AG09319 (cell line): ENCODE measurements at regions not wholly inside any gene's neighbourhood (a gene's known extent, or its start where the extent isn't known, plus 50 kb on each side); places are given as distances from the start of the nearest gene placed in this dataset.
"Not testable (repeated sequence)": the region's sequence is repeated elsewhere in the genome, so short reads cannot be mapped to it uniquely, and the experiment has no call there.

Source experiments
- DNase-seq: peaks from one replicate; pipeline ENCODE4 v3.0.0-alpha.2; 2010; ENCODE audit warnings: low read depth; ENCODE audit errors: extremely low read depth
- TF ChIP-seq, protein P1 (sequence below): IDR thresholded peaks from 2 replicates; pipeline ENCODE4 v1.5.1; 2011; ENCODE audit warnings: low read depth, mild to moderate bottlenecking, inconsistent platforms, low read length, moderate library complexity

DNA sequence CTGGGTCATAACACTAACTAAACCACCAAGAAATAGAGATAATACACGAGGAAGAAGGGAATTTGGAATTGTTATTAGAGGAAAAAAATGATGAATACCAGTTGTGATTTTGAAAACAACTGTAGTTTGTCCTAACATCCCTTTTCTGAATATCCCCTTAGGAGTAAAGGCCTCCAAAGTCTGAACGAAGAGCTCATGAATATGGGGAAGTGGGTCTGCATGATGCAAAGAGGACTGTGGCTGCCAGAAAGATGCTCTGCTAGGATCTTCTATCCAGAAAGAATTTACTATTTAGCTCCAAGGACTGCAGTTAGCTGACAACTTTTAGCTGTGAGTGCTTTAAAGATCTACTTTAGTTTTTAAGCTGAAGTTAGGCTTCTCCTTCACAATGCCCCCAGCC is 308.8 kb upstream of the HS3ST5 start:
- no peak for DNase-seq
- TF ChIP-seq, protein P1, sequence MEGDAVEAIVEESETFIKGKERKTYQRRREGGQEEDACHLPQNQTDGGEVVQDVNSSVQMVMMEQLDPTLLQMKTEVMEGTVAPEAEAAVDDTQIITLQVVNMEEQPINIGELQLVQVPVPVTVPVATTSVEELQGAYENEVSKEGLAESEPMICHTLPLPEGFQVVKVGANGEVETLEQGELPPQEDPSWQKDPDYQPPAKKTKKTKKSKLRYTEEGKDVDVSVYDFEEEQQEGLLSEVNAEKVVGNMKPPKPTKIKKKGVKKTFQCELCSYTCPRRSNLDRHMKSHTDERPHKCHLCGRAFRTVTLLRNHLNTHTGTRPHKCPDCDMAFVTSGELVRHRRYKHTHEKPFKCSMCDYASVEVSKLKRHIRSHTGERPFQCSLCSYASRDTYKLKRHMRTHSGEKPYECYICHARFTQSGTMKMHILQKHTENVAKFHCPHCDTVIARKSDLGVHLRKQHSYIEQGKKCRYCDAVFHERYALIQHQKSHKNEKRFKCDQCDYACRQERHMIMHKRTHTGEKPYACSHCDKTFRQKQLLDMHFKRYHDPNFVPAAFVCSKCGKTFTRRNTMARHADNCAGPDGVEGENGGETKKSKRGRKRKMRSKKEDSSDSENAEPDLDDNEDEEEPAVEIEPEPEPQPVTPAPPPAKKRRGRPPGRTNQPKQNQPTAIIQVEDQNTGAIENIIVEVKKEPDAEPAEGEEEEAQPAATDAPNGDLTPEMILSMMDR, result no peak

DNA sequence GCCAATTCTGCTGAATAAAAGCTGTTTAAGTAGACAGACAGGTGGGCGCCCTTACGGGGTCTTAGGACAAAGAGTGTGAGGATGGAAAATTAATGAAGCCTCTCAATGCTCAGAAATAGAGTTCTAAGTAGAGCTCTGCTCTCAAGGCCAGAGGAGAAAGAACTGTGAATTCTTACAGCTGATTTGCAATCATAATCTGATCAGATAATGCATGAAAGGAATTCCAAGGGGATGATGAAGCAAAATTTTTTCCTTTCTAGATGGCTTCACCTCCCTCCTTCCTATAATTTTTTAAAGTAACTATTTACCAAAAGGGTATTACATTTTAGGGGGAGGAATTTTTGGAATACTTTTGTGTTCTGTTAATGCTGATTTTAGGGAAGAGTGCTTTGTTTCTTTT is 308.1 kb upstream of the HS3ST5 start:
- DNase-seq, result no peak
- TF ChIP-seq, protein P1, result no peak

DNA sequence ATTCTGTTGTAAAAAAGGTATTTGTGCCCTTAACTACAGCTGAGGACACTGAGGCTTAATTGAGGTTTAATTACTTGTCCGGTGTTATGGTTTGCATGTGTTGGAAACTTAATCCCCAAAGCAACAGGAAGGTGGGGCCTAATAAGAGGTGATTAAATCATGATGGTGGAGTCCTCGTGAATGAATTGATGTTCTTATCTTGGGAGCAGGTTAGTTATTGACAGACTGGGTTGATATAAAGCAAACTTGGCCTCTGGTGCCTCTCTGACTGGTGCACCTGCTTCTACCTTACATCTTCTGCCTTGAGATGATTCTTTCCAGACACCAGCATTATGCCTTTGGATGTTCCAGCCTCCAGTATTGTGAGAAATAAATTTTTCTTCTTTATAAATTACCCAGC is 306.5 kb upstream of the HS3ST5 start:
- TF ChIP-seq, protein P1, result no peak
- DNase-seq, result no peak

DNA sequence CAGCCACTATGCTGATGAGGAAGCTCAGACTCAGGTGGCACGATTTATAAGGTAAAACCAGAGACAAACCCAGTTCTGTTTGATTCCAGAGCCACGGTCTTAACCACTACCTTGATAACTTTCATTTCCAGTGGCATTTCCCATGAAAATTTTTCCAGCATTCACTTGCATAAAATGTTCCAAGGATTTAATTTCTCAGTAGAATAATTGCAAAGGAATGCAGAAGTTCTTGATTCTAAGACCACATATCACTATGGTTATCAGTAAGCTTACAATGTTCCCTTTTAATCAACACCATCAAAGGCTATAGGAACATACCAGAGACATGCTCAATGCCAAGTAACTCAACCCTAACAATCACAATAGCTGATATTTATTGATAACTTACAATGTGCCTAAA is 306.0 kb upstream of the HS3ST5 start:
- no peak for DNase-seq
- TF ChIP-seq, protein P1, result no peak

DNA sequence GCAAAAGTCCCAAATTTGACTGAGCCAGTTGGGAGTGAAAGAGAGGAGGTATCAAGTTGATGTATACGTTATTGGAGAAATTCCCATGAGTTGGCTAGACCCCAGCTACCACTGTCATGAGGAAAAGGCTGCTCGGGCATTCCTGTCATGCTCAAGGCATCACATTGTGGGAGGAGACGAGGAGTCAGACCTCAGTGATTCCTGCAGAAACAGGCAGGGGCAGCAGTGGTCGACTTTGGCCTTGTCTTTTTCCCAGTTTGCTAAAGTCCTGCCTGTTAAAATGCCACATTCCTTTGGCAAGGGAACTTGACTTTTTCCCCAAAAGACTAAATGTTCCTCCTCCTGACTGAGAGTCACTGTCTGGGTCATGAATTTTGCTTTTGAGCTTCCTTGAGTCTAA is 295.5 kb upstream of the HS3ST5 start:
- TF ChIP-seq, protein P1, result no peak
- no peak for DNase-seq

DNA sequence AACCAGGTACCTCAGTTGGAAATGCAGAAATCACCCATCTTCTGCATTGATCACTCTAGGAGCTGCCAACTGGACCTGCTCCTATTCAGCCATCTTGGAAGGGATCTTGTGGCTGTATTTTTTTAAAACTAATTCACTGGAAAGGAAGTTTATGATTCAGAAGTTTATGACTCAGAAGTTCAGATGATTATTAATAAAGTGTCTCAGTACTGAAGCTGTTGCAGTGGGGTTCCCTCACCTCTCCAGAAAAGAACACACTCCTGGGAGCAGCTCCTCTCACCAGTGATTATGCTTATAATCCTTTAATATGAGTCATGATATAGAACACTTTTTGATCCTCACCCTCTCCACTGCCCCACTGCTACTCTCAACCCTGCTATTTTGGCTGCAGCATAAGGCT is 291.2 kb upstream of the HS3ST5 start:
- TF ChIP-seq, protein P1, result no peak
- no peak for DNase-seq

DNA sequence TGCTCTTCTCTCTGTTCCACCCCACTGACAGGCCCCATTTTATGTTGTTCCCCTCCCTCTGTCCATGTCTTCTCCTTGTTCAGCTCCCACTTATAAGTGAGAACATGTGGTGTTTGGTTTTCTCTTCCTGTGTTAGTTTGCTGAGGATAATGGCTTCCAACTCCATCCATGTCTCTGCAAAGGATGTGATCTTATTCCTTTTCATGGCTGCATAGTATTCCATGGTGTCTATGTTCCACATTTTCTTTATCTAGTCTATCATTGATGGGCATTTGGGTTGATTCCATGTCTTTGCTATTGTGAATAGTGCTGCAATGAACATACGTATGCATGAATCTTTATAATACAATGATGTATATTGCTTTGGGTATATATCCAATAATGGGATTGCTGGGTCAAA is 283.4 kb upstream of the HS3ST5 start:
- not testable (repeated sequence) for DNase-seq

DNA sequence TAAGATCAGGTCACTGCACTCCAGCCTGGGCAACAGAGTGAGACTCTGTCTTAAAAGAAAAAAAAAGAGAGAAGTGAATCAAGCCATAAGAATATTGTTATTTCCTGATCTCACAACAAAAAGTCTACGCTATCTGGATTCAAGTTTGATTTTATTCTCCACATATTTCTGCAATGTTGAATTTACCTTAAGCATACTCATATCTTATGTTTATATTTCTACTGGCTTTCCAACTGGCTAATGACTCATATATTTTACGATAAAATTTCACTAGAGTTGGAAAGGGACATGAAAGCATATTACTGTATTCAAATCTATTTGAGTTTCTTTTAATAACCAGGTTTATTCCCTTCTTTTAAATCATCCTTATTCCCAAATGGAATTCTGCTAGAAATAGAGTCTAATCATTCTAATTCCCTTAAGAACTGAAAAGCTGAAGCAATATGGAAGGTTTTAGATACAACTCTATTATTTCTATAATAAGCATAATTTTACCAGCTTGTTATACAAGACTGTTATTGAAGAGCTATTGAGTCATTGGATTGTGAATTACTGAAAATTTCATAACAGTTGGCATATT is 276.9 kb upstream of the HS3ST5 start:
- TF ChIP-seq, protein P1, result no peak
- DNase-seq, result no peak
